AG09319 (cell line): ENCODE measurements at regions not wholly inside any gene's neighbourhood (a gene's known extent, or its start where the extent isn't known, plus 50 kb on each side); places are given as distances from the start of the nearest gene placed in this dataset.

Source experiments
- DNase-seq: peaks from one replicate; pipeline ENCODE4 v3.0.0-alpha.2; 2010; ENCODE audit warnings: low read depth; ENCODE audit errors: extremely low read depth
- TF ChIP-seq, protein P1 (sequence below): IDR thresholded peaks from 2 replicates; pipeline ENCODE4 v1.5.1; 2011; ENCODE audit warnings: low read depth, mild to moderate bottlenecking, inconsistent platforms, low read length, moderate library complexity

DNA sequence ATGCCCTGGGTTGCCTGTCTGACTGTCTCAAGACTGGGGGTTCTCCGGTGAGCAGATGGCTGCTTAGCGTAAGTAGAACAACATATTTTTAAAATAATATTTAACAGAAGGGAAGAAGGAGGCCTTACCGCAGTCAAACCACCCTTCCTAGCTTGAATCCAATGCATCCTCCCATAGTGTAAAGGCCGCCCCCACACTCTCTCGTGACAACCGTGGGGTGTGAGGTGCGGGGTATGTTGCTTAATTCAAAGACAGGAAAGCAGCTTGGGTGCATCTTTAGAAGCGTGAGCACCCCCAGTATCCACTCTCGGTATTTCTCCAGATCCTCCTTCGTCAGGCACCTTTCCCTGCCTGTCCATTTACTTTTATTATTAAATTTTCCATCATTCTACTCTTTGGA lies 501.2 kb upstream of the CDH4 start:
- no peak for DNase-seq
- TF ChIP-seq, protein P1, sequence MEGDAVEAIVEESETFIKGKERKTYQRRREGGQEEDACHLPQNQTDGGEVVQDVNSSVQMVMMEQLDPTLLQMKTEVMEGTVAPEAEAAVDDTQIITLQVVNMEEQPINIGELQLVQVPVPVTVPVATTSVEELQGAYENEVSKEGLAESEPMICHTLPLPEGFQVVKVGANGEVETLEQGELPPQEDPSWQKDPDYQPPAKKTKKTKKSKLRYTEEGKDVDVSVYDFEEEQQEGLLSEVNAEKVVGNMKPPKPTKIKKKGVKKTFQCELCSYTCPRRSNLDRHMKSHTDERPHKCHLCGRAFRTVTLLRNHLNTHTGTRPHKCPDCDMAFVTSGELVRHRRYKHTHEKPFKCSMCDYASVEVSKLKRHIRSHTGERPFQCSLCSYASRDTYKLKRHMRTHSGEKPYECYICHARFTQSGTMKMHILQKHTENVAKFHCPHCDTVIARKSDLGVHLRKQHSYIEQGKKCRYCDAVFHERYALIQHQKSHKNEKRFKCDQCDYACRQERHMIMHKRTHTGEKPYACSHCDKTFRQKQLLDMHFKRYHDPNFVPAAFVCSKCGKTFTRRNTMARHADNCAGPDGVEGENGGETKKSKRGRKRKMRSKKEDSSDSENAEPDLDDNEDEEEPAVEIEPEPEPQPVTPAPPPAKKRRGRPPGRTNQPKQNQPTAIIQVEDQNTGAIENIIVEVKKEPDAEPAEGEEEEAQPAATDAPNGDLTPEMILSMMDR = no peak

DNA sequence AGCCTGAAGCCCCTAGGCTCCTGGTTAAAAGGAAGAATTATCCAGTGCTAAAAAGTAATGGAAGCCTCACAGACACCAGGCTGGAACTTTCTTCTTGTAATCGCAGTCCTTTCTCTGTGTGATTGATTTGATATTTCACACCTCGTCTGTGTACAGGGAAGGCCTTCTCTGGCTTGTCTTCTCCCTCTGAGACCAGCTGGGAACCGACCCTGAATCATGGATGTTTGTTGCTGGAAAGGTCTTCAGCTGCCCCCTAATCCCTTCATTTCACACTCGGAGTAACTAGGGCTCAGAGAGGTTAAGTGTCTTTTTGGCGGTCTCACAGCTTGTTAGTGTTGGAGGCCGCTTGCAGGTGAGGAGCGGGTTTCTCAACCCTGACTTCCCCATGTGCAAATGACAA lies 500.2 kb upstream of the CDH4 start:
- no peak for DNase-seq
- TF ChIP-seq, protein P1 = no peak

DNA sequence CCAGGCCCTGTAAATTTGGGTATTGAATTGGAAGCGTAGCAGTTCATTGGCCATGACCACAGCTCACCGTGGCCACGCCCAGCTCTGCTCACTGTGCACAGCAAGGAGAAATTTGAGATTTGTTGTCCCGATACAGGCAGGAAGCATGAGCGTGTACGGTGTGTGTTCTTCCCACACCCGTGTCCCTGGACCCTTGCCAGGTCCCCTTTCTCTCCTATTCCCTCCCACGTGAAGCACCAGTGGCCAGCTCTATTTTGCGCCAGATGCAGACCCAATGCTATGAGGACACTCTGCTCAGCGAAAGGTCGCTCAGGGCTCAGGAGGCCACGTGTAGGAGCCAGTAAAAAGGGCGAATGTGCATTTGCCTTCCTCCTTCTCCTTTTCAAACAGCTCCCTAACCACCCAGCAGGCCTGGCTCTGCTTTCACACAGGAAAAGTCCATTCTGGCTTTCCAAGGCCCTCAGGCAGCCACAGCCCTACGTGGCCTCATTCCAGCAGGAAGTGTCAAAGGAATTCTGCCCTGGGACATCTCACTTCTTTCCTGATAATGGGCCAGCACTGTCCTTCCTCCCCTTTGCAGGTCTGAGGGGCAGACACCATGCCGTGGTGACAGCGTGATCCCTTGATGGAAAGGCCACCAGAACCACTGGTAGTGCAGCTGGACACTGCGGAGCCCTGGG lies 499.2 kb upstream of the CDH4 start:
- no peak for DNase-seq
- TF ChIP-seq, protein P1 = no peak

DNA sequence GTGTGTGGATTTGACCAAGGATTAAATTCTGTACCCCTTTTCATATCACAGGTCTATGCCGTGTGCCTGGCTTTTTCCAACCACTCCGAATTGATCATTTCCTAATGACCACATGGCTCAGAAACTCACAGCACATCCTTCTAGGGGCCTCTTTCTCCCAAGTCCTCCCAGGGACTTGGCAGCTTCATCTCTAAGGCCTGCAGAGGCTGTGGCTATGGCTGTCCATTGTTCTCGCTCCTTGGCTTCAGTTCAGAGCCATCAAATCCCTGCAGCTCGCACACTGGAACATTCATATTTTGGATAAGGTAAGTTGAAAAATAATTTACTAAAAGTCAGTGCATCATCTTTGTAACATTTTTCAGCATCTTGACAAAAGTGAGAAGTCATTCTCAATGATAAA lies 497.2 kb upstream of the CDH4 start:
- DNase-seq = no peak
- TF ChIP-seq, protein P1 = no peak

DNA sequence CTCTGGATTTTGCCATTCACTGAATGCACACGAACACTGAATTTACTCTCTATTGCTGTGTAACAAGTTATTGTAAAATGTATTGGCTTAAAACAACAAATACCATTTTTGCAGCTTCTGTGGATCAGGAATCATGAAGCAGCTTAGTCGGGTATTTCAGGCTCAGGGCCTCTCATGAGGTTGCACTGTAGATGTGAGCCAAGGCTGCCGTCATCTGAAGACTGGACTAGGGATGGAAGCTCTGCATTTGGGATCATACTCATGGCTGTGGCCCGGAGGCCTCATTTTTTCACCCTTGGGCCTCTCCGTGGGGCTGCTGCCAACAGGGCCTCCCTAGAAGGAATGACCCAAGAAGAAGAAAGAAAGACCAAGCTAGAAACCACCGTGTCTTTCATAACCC lies 492.4 kb upstream of the CDH4 start:
- no peak for DNase-seq
- TF ChIP-seq, protein P1 = no peak

DNA sequence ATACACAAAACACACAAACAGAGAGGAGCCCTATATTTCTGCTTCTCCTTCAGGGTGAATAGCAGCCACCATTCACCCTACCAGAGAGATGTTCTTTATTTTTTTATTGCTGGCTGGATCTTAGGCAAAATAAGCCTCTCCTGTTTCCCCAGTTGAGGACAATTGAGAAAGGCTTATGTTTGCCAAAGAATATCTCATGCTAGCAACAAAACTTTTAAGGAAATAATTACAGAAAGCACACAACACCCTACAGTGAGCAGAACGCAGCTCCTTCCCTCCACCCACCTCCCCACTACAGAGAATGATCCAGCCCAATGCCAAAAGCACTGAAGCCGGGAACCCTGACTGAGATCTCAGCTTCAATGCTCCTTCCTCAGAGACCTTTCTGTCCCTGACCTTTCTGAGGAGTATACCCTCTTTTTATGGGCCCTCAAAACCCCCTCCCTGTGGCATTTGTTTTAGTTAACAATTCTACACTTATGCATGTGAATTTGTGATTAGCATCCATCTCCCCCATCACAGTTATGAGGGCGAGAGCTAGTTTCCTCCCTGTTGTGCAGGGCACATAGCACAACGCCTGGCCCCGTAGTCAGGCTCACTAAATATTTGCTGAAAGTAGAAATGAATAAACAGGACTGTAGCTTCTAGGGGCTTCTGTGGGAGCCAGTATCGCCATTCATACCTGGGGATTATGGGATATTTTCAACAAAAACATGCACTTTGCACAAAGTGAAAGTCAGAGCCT lies 491.6 kb upstream of the CDH4 start:
- no peak for DNase-seq
- TF ChIP-seq, protein P1 = no peak

DNA sequence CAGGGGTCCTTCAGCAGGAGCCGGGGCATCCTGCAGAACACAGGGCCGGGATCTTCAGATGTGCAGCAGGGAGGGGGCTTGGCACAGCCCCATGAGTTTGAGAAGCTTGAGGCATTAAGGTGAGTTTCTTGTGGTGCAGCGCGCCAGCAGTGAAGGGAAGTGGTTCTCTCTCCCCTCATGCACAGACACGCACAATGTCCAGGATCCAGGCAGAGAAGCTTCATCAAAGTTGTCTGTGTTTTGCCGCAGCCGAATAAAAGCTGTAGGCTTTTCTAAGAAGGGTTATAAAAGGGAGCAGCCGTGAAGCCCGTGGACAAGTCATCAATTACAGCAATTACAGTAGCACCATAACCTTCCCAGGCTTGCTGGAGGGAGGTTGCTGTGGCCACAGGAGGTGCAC lies 491.0 kb upstream of the CDH4 start:
- TF ChIP-seq, protein P1 = no peak
- DNase-seq = no peak
